ENCODE measurements at regions not wholly inside any gene's neighbourhood (a gene's known extent, or its start where the extent isn't known, plus 50 kb on each side); places are given as distances from the start of the nearest gene placed in this dataset.

DNA sequence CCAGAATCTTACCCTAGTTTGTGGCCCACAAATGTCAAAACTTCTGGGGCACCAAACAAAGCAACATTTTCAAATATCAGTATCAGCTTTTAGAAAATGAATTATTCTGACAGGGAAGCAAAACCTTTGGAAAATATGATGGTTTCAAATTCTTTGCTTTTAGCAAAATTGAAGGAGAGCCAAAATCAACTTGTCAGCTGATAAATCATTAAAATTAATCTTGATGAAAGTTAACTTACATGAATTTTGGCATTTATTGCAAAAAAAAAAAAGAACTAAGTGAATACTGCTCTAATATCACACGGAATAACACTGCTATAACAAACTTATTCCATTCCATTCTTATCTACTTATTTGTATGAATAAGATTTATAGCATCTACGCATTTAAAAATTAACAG, 158.1 kb upstream of the TARS1 start:
- no peak for DNase-seq (ENCODE audit: low spot score in 2 of 2)
- intact Hi-C loops (cut with DNase I): no loop called here
- Histone ChIP-seq H3K27ac (no peak overlapping the region), H3K9me3 (no peaks in the 10 kb centered on the region), H3K4me1 (peaks cover 0 to 3% of the 10 kb centered on the region in 2 donors), H3K36me3 (no peaks in the 10 kb centered on the region), H3K4me3 (no peak overlapping the region), H3K27me3 (no peaks in the 10 kb centered on the region)
- TF ChIP-seq, protein P1, sequence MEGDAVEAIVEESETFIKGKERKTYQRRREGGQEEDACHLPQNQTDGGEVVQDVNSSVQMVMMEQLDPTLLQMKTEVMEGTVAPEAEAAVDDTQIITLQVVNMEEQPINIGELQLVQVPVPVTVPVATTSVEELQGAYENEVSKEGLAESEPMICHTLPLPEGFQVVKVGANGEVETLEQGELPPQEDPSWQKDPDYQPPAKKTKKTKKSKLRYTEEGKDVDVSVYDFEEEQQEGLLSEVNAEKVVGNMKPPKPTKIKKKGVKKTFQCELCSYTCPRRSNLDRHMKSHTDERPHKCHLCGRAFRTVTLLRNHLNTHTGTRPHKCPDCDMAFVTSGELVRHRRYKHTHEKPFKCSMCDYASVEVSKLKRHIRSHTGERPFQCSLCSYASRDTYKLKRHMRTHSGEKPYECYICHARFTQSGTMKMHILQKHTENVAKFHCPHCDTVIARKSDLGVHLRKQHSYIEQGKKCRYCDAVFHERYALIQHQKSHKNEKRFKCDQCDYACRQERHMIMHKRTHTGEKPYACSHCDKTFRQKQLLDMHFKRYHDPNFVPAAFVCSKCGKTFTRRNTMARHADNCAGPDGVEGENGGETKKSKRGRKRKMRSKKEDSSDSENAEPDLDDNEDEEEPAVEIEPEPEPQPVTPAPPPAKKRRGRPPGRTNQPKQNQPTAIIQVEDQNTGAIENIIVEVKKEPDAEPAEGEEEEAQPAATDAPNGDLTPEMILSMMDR (IDR thresholded peaks at IDR 0.05): no peak

DNA sequence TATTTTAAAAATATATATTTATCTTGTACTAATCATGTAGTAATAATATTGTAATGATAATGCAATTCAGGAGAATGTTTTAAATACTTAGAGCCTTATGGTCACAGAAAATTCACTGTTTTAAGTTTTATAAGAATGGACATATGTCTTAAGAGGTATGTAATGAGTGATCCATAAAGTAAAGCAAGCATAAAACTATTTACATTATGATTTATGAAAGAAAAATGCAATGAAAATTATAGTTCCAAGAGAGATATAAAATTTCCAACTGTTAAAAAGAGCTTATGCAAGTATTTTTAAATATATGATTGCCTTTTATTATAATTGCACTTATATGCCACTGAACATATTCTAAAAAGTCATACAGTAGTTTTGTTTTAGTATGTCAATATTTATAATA, 157.5 kb upstream of the TARS1 start:
- intact Hi-C loops (cut with DNase I): no loop called here
- TF ChIP-seq, protein P1 (IDR thresholded peaks at IDR 0.05): no peak

DNA sequence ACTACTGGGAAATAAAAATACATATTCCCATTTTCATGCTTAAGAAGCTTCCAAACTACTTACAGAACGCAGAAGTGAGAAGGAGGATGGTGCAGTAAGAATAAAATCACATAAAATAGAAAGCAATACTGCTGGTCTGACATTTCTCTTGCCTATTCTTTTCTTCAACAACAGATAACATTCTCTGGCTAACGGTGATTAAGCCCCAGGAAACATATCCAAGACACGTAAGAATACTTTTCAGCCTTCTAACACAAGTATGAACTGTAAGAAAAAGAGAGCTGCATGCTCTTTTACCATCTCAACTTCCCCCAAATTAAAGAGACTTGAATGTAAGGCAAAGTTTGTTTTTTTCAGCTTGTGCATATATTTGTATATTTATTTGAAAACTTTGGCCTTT, 156.1 kb upstream of the TARS1 start:
- intact Hi-C loops (cut with DNase I): no loop called here
- Histone ChIP-seq H3K4me1 (peaks cover 0 to 3% of the 10 kb centered on the region in 2 donors), H3K9me3 (no peaks in the 10 kb centered on the region), H3K27ac (no peak overlapping the region), H3K27me3 (no peaks in the 10 kb centered on the region), H3K4me3 (no peak overlapping the region), H3K36me3 (no peaks in the 10 kb centered on the region)
- DNase-seq (ENCODE audit: low spot score in 2 of 2): no peak
- TF ChIP-seq, protein P1 (IDR thresholded peaks at IDR 0.05): no peak

More for the DNA sequence above, 157.5 kb upstream of the TARS1 start:
- Histone ChIP-seq H3K36me3 (no peaks in the 10 kb centered on the region), H3K4me1 (peaks cover 0 to 3% of the 10 kb centered on the region in 2 donors), H3K27ac (no peak overlapping the region), H3K27me3 (no peaks in the 10 kb centered on the region), H3K9me3 (no peaks in the 10 kb centered on the region), H3K4me3 (no peak overlapping the region)
- DNase-seq (ENCODE audit: low spot score in 2 of 2): no peak

DNA sequence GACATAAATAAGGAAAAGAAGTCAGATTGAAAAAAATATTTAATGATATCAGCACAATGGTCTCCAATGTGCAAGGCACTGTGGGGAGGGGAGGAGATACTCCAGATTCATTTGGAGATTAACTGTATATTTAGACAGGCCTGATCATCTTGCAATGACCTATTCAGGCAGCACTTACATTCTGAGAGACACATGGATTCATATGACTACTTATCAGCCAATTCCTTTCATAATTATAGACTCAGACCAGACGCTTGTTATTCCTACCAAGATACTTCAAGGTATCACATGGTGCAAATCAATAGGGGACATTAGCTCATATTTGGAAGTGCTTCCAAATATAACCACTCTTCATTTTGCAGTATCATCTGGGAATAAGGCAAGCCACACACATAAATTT, 153.5 kb upstream of the TARS1 start:
- DNase-seq (ENCODE audit: low spot score in 2 of 2): no peak
- TF ChIP-seq, protein P1 (IDR thresholded peaks at IDR 0.05): no peak
- H3K27ac ChIP-seq: no peak overlapping the region
- intact Hi-C loops (cut with DNase I): no loop called here
- no peak overlapping the region for H3K4me3 ChIP-seq
- no peaks in the 10 kb centered on the region for H3K4me1 ChIP-seq
- no peaks in the 10 kb centered on the region for H3K9me3 ChIP-seq
- H3K36me3 ChIP-seq: no peaks in the 10 kb centered on the region
- no peaks in the 10 kb centered on the region for H3K27me3 ChIP-seq

DNA sequence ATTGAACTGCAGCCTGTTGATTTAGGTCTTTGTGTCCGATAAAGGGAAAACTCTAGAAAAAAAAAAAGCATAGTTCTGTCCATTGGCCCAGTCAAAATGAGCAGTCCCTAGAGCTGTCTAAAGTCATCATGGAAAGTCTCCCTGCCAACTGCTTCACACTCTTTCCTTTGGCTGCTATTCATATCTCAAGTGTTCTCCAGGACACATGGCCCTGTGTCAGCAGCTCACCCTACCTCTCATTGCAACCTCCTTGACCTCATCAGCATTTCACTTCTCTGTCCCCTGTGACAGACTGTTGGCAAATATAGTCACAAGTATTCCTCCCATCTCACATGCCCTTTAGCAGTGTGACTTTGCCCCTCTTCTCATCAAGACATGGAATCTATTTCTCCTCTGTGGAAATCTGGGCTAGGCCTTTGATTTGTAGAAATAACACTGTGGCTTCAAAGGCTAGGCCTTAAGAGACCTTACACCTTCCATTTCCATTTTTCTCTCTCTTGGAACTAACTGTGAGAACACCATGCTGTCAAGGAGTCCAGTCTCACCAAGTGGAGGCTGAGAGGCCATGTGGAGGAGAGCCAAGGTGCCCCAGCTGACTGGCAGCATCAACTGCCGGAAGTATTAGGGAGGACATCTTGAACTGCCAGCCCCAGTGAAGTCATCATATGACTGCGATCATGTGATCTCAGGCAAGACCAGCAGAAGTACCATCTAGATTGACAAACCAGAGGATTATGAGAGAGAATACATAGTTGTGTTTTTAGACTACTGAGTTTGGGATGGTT, 149.4 kb upstream of the TARS1 start:
- DNase-seq (ENCODE audit: low spot score in 2 of 2): no peak
- TF ChIP-seq, protein P1 (IDR thresholded peaks at IDR 0.05): no peak
- Histone ChIP-seq H3K27me3 (no peaks in the 10 kb centered on the region), H3K4me1 (no peaks in the 10 kb centered on the region), H3K36me3 (no peaks in the 10 kb centered on the region), H3K9me3 (no peaks in the 10 kb centered on the region), H3K27ac (peak overlapping the region; percentile 30 to 66), H3K4me3 (no peak overlapping the region)
- intact Hi-C loops (cut with DNase I): loop anchor here (10.0 kb wide), 1 partner anchor 457 kb away; no protein-coding TSS in a partner anchor

All from ascending aorta (tissue), 2 donors.